GM19043 (cell line): ENCODE measurements at regions not wholly inside any gene's neighbourhood (a gene's known extent, or its start where the extent isn't known, plus 50 kb on each side); places are given as distances from the start of the nearest gene placed in this dataset.

Source experiments
- ATAC-seq: cut with Tn5 transposase; IDR thresholded peaks from one replicate; pipeline ENCODE4 v1.9.1; 2021; ENCODE audit warnings: low read depth; ENCODE audit not compliant: unreplicated experiment

GRCh38 chr10:78354101-78354500 is 320.4 kb downstream of the RPS24 start:
- no peak for ATAC-seq

GRCh38 chr10:78356291-78356900 is 322.7 kb downstream of the RPS24 start:
- no peak for ATAC-seq

DNA sequence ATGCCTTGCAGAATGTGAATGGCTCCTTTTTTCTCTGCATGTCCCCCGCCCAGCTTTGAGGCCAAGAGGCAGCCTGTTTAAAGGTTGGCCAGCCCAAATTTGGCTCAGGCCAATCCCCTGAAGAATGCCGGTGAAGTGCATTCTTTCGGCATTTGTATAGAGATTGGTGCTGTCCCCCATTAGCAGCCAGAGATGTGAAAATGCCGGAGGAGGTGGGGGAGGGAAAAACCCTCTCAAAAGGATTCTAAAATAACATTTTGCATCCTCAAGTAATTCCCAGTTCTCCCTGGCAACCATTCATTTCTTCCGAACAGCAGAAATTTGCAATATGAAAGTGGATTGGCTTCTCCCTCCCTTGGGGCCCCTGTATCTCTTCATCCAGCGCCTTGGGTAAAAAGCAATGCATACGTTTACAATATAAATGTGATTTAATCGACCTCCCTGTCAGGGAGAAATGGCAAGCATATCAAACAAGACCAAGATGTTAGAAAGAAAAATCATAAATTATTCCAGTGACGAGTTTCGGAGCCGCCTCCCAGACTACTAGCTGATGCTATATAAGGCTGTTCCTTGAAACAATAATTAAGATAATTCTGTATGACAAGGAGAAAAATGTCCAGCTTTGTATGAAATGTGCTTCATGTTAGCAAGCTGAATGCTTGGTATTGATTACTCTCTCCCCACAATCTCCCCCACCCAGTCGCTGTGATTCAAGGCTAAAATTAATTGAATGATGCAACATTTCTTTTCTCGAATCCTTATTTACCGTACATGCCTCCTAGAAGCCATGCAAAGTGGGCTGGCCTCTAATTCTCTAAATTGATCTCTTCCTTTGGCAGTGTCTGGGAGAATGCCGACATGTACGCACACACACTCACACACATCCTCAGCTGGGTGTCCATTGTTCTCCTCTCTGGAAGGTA is 323.7 kb downstream of the RPS24 start:
- no peak for ATAC-seq

DNA sequence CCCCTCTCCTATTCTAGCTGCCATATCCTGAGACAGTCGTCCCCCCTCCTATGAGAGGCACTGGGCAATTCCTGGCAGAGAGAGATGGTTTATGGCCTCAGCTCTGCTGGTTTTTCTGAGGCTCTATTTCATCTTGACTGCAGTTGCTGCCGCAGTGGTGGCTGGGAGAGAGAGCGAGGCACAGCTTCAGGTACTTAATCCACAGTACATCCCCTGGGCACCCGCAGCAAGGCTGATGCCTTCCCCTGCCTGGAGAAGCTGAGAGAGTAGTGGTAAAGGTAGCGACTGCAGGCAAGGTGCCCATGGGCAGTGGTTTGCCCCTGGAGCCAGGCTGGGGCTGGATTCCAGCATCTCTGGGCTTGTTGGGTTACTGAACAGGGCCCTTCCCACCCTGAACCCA is 324.7 kb downstream of the RPS24 start:
- no peak for ATAC-seq

- ATAC-seq, result no peak
These were observed 325.3 kb downstream of the RPS24 start for GRCh38 chr10:78358982-78359381.

DNA sequence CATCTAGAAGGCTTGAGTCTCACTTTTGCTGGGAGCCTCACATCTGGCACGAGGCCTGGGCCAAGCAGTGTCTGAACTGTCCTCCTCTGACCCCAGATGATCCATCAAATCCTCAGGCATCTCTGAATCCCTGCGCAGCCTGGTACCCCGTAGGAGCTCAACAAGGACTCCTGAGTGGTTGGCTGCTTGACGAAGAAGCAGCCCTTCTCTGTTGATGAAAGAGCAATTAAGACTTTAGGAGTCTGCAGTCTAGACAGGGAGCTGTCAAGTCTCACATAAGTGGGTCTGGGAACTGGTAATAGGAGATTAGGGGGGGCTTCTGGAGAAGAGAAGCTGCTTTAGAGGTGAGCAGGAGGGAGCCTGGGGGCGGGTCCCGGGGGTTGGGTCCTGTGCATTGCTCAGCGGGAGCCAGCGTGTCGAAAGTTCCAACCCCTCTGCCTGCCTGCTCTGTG is 326.0 kb downstream of the RPS24 start:
- ATAC-seq, result no peak

DNA sequence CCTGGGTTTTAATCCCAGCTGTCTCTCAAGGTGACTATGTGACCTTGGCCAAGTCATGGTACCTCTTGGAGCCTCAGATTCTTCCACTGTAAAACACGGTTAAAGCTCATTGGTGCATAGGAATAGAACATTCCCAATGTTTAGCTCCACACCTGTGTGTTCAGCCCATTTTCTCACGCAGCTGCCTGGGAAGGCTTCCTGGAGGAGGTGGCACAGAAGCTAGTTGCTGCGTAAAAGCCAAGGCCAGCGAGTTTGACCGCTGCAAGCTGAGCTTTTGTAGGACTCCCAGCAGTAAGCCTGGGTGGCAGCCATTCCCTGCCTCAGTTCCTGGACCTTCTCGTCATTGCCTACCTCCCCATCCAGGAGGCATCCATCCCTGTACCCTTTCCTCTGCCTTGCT is 326.6 kb downstream of the RPS24 start:
- no peak for ATAC-seq

DNA sequence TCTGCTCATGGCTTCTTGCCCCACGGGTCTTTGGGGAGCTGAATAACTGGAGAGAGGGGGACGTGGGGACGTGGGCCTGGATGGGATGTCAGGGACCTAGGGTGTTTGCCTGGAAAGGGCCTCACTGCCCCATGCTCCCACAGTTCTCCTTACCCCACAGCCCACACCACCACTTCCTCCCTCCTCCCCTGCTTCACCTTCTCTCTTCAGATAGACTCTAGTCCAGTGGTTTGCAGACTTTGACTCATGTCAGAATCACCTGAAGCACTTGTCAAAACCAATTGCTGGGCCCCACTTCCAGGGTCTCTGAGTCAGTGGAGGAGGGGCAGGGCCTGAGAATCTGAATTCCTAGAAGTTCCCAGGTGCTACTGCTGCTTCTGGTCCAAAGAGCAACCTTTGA is 327.4 kb downstream of the RPS24 start:
- no peak for ATAC-seq

DNA sequence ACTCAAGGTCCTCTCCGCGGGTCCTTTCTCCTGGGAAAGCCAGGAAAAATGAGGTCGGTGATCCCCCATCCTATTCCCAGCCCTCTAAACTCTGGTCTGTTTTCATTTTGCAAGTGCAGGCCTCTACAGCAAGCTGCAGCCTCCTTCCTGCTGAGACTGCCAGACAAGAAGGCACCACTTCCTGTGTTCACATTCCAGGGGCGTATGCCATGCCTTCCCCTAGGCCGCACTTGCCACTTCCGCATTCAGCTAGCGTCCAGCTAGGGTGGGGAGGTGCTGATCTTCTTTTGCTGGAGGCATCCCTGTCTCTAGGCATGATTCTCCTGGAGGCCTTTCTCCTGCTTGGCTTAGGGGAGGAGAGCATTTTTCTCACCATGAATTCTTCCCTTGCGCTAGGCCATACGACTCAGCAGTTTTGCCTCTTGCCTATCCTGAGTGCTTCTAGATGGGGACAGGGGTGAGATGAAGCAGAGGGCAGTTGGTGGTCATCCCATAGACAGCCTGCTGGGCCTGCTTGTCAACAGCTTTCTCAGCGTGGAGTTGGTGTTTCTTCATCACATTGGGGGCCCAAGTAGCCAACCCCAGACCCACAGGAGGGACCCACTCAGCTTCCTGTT is 328.9 kb downstream of the RPS24 start:
- ATAC-seq, result no peak

GRCh38 chr10:78363190-78363589 is 329.5 kb downstream of the RPS24 start:
- ATAC-seq, result no peak

DNA sequence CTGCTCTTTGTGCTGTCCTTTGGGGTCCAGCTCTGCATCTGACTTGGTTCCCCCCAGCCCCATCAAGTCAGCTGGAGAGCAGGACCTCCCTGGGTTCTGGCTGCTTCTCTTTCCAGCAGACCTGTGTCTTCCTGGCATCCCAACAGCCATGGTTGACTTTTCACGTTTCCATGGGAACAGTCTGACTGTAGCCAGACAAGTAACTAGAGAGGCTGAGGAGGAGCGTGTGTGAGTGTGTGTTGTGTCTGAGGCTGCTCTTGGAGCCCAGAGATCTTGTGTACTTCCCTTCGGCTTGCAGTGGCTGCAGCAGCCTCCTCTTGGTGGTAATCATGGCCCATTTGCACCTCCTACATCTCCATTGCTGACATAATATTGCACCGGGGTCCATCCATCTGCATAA is 332.0 kb downstream of the RPS24 start:
- ATAC-seq, result no peak

DNA sequence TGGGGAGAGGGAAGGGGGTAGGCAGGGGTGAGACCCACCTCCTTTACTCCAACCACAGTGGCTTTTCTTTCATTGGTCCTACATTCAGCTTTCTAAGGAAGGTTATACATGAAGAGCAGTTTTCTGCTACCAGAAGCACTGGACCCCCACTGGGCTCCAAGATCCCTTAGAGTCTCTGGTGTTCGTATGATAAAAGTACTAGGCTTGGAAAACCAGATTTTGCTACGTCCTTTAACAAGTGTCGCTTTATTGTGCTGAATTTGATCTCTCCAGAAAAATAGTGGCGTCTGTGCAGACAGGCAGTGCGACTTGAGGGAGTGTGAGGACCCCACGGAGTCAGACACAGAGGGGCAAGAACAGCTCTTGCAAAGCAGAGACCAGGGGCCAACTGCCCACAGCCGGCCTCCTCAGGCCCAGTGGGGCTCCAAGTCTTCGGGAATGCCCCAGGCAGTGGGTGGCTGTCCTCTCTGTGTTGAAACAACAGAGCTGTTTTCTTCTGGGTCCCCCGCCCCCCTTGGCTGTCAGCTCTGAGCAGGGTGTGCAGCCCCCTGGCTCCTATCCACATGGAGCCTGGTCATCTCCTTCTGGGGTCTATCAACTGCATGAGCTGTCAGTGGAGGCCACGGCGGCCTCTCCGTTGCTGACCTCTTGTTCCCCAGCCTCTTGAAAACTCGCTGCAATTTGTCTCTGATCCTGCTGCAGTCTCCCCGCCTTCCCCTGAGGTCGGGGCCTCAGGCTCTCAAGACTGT is 333.2 kb downstream of the RPS24 start:
- no peak for ATAC-seq

DNA sequence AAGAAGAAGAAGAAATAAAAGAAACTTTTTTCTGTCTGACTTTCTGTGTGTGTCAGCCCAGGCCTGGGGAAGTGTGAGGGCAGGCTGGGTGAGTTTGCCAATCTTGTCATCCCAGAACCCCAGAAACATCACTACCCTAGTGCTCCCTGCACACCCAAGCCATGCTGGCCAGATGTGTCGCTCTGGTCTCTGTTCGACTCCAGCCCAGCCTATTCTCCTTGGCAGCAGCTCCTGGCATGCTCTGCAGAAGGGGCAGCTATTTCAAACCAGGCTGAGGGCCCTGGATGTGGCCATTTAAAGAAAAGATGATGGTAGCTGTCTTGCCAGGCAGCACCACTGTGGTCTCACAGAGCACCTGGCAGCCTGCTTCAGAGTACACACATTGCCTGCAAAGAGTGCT is 334.1 kb downstream of the RPS24 start:
- no peak for ATAC-seq

DNA sequence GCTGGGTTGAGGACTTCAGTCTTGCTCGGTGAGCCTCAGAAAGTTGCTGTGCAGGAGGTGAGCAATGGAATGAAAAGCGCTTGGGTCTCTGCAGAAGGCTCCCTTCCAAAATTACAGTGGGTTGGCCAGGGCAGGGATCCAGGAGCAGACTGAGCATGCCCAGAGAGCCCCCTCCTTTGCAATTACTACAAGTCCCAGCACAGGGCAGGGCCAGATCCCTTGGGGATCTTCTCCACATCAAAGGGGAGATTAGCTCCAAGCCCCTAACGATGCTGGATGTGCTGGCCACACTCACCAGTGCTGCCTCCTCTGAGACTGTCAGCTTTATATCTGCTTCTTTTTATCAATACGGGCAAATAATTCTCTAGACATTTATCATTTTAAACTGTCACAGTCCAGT is 337.5 kb downstream of the RPS24 start:
- ATAC-seq, result no peak

GRCh38 chr10:78372806-78373205 is 339.1 kb downstream of the RPS24 start:
- ATAC-seq, result no peak

DNA sequence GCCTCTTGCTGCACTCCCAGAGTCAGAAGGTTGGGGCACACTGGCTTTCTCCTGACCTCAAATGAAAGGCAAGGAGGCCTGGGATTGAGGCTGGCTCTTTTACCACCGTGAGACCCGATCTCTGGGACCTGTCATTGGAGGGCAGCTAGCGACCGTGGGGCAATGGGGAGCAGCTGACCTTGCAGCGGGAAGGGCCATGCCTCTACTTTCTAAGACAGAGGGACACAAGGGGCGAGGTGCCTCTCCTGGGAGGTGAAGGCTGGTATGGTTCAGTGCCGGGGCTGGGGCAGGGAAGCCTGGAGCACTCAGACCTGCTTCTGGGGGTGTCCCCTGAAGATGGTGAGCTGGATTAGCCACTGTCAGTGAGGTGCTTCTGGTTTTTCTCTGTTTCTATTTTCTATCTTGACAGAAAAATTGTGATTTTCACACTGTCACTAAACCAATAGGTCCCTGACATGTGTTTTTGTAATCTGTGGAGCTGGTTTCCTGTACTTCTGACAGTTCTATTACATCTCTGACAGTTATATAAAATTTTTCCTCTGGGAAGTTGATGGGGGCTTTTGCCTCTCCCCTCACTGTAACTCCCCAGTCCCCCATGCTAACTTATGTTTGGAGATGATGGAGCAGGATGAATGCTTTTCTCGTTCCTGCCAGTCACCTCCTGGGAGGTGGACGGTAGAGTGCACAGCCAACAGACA is 340.8 kb downstream of the RPS24 start:
- no peak for ATAC-seq

- no peak for ATAC-seq
These were observed 342.5 kb downstream of the RPS24 start for GRCh38 chr10:78375854-78376785.

GRCh38 chr10:78377356-78377755 is 343.7 kb downstream of the RPS24 start:
- no peak for ATAC-seq

DNA sequence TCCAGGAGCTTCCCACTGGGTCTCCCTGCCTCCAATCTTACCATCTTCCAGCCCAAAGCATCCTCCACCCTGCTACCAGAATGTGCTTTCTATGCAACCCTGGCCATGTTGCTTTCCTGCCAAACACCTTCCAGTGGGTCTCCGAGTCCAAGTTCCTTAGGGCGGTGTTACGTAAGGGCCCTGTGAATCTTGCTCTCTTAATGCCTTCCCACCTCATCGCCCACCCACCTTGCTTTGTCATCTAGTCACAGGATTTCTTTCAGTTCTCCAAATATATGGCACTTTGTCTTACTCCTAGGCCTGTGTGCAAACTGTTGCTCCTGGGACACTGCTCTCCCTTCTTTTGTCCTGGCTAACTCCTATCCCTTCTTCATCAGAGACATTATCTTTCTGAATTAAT is 344.5 kb downstream of the RPS24 start:
- no peak for ATAC-seq
